Bronchial epithelial cell (primary cell): ENCODE measurements at regions not wholly inside any gene's neighbourhood (a gene's known extent, or its start where the extent isn't known, plus 50 kb on each side); places are given as distances from the start of the nearest gene placed in this dataset.
"Not testable (repeated sequence)": the region's sequence is repeated elsewhere in the genome, so short reads cannot be mapped to it uniquely, and the experiment has no call there.

Source experiments
- DNase-seq: peaks from one replicate; pipeline ENCODE4 v3.0.0-alpha.2; 2010; ENCODE audit warnings: low read depth
- FAIRE-seq: peaks from 2 replicates; lab custom pipeline; 2011; peaks lifted over from hg19 to GRCh38; lab: Jason Lieb, UNC
- H3K27me3 ChIP-seq: 2 replicates; pipeline ENCODE4 v1.5.1; 2011; ENCODE audit warnings: low read length; ENCODE audit not compliant: control insufficient read depth, insufficient read depth
- H3K36me3 ChIP-seq: 2 replicates; pipeline ENCODE4 v1.5.1; 2011; ENCODE audit warnings: low read length; ENCODE audit not compliant: control insufficient read depth, insufficient read depth
- H3K4me3 ChIP-seq: 2 replicates; pipeline ENCODE4 v1.5.1; 2011; ENCODE audit warnings: mild to moderate bottlenecking, low read depth, low read length, control low read depth
- TF ChIP-seq, protein P1 (sequence below): IDR thresholded peaks from 2 replicates; pipeline ENCODE4 v1.5.1; 2011; ENCODE audit warnings: mild to moderate bottlenecking, moderate library complexity, low read length, control low read depth, inconsistent platforms; ENCODE audit not compliant: insufficient read depth, severe bottlenecking

DNA sequence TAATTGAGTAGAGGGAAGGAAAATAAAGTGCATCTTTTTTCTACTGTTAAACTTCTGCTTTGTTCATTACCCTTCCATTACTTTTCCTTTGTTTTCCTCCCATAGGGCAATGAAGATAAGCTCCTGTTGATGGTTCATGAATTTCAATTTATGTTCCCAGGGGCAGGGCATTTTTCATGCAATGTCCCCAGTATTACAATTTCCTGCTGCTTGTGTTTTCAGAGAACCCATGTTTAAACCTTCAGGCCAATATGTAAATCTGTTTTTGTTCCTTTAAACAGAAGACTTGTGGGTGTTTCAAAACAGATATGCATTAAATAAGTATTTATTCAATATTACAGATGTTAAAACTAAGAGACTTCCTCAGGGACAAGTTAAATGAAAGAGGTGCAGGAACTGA, 834.5 kb downstream of the ZPLD1 start:
- H3K4me3 ChIP-seq: no peak overlapping the region
- no peaks in the 10 kb centered on the region for H3K36me3 ChIP-seq
- DNase-seq (no peak), FAIRE-seq (no peak)
- H3K27me3 ChIP-seq: no peaks in the 10 kb centered on the region
- TF ChIP-seq, protein P1, sequence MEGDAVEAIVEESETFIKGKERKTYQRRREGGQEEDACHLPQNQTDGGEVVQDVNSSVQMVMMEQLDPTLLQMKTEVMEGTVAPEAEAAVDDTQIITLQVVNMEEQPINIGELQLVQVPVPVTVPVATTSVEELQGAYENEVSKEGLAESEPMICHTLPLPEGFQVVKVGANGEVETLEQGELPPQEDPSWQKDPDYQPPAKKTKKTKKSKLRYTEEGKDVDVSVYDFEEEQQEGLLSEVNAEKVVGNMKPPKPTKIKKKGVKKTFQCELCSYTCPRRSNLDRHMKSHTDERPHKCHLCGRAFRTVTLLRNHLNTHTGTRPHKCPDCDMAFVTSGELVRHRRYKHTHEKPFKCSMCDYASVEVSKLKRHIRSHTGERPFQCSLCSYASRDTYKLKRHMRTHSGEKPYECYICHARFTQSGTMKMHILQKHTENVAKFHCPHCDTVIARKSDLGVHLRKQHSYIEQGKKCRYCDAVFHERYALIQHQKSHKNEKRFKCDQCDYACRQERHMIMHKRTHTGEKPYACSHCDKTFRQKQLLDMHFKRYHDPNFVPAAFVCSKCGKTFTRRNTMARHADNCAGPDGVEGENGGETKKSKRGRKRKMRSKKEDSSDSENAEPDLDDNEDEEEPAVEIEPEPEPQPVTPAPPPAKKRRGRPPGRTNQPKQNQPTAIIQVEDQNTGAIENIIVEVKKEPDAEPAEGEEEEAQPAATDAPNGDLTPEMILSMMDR: no peak

DNA sequence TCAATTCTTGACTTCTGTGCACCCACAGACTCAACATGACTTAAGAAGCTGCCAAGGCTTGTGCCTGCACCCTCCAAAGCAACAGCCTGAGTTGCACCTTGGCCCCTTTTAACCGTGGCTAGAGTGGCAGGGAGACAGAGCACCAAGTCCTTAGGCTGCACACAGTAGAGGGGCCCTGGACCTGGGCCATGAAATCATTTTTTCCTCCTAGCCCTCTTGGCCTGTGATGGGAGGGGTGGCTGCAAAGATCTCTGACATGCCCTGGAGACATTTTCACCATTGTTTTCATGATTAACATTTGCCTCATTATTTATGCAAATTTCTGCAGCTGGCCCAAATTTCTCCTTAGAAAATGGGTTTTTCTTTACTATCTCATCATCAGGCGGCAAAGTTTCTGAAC, 836.8 kb downstream of the ZPLD1 start:
- Histone ChIP-seq H3K36me3 (no peaks in the 10 kb centered on the region), H3K27me3 (no peaks in the 10 kb centered on the region), H3K4me3 (no peak overlapping the region)
- DNase-seq (no peak), FAIRE-seq (no peak)
- TF ChIP-seq, protein P1: no peak

GRCh38 chr3:103295974-103296570, 861.3 kb downstream of the ZPLD1 start:
- DNase-seq (peak; percentile 31), FAIRE-seq (no peak)
- no peaks in the 10 kb centered on the region for H3K27me3 ChIP-seq
- no peaks in the 10 kb centered on the region for H3K36me3 ChIP-seq
- TF ChIP-seq, protein P1: no peak
- no peak overlapping the region for H3K4me3 ChIP-seq

GRCh38 chr3:103297502-103297901, 862.7 kb downstream of the ZPLD1 start:
- not testable (repeated sequence) for FAIRE-seq, DNase-seq

DNA sequence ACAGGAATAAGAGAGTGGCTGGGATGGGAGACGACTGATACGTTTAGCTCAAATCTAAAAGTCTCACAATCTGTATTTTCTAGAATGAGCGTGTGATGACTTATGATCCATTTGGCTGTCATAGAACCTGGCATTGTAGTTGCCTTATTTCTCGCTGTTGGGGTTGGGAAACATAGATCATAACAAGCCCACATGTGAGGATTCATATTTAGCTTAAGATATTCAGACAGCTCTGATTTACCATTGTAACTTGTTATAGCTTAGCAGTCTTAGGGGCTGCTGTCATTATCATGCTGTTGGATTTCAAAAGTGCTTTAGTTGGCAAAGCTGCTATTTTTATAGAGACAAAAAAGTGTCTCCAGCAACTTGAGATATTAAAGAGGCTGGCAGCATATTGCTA, 871.3 kb downstream of the ZPLD1 start:
- TF ChIP-seq, protein P1: no peak
- no peaks in the 10 kb centered on the region for H3K27me3 ChIP-seq
- H3K4me3 ChIP-seq: no peak overlapping the region
- no peak for FAIRE-seq
- DNase-seq: no peak
- H3K36me3 ChIP-seq: no peaks in the 10 kb centered on the region

More at GRCh38 chr3:103297502-103297901, 862.7 kb downstream of the ZPLD1 start:
- H3K27me3 ChIP-seq, H3K36me3 ChIP-seq, H3K4me3 ChIP-seq: not testable (repeated sequence)

DNA sequence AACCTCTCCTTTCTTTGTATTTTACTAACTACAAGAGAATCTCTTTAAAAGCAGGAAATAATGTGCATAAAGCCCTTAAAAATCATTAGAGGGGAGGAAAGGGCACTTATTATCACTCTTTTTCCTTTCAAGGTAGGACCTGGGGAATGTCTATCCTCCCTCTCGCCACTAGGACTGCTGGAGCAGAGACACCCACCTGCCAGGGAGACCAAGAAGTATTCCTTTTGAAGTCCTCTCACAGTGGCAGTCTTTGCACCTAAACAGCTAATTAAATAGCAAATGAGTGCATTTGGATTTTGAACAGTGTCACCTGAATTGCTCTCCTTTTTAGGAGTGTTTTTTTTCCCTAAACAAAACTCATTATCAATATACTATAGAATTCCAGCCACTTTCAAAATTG, 874.1 kb downstream of the ZPLD1 start:
- Histone ChIP-seq H3K4me3 (no peak overlapping the region), H3K27me3 (no peaks in the 10 kb centered on the region), H3K36me3 (no peaks in the 10 kb centered on the region)
- no peak for FAIRE-seq
- TF ChIP-seq, protein P1: no peak
- DNase-seq: no peak
